H1 (cell line): ENCODE measurements at regions not wholly inside any gene's neighbourhood (a gene's known extent, or its start where the extent isn't known, plus 50 kb on each side); places are given as distances from the start of the nearest gene placed in this dataset.

Experiments
- CTCF ChIA-PET: fragments of 300-600 bp; sonication (Branson Sonifier 250); formaldehyde crosslinking; loops from one replicate; lab custom pipeline; 2021; ENCODE audit not compliant: partially characterized antibody; lab: Charles Lee
- POLR2A ChIA-PET: fragments of 300-600 bp; sonication (Branson Sonifier 250); formaldehyde crosslinking; loops from one replicate; lab custom pipeline; 2021; ENCODE audit warnings: inconsistent platforms; ENCODE audit not compliant: partially characterized antibody; lab: Charles Lee
- DNase-seq, 2 experiments: peaks; one replicate each; pipeline versions ENCODE4 v3.0.0 to v3.0.0-alpha.2; 2010 to 2022; ENCODE audit warnings: low spot score in 2 of 2, low read depth in 1 of 2, mixed read lengths in 1 of 2
- FAIRE-seq: peaks from 2 replicates; lab custom pipeline; 2011; peaks lifted over from hg19 to GRCh38; lab: Jason Lieb, UNC
- H2AFZ ChIP-seq: 2 replicates; pipeline ENCODE4 v1.8.1; 2012; ENCODE audit warnings: low read length, inconsistent platforms
- H2AK5ac ChIP-seq: 2 replicates; pipeline ENCODE4 v1.6.1; 2013; ENCODE audit warnings: low read depth, low read length
- H2BK120ac ChIP-seq: replicated peaks from 2 replicates; pipeline ENCODE3; 2013; ENCODE audit warnings: low read depth, low read length, inconsistent platforms
- H2BK12ac ChIP-seq: 2 replicates; pipeline ENCODE4 v1.6.1; 2013; ENCODE audit warnings: low read depth, low read length
- H2BK15ac ChIP-seq: 2 replicates; pipeline ENCODE4 v1.6.1; 2013; ENCODE audit warnings: low read length
- H2BK20ac ChIP-seq: 2 replicates; pipeline ENCODE4 v1.6.1; 2013; ENCODE audit warnings: low read length
- H2BK5ac ChIP-seq: 2 replicates; pipeline ENCODE4 v1.6.1; 2013; ENCODE audit warnings: low read depth, low read length
- H3K14ac ChIP-seq: 2 replicates; pipeline ENCODE4 v1.6.1; 2013; ENCODE audit warnings: inconsistent platforms; ENCODE audit not compliant: insufficient read length
- H3K18ac ChIP-seq: 2 replicates; pipeline ENCODE4 v1.6.1; 2013; ENCODE audit warnings: low read length; ENCODE audit errors: extremely low read depth
- H3K23ac ChIP-seq: 2 replicates; pipeline ENCODE4 v1.6.1; 2013; ENCODE audit warnings: inconsistent platforms; ENCODE audit not compliant: insufficient read length
- H3K23me2 ChIP-seq: 2 replicates; pipeline ENCODE4 v1.6.1; 2013; ENCODE audit warnings: low read depth, low read length
- H3K27ac ChIP-seq: 2 replicates; pipeline ENCODE4 v1.6.1; 2011; ENCODE audit warnings: low read depth, low read length, inconsistent platforms
- H3K27me3 ChIP-seq, 4 experiments: replicated peaks in 1 of 4; 1 replicate in 1 of 4; 2 replicates in 3 of 4; pipeline versions ENCODE4 v1.6.1 to v1.8.1; 2011 to 2013; ENCODE audit warnings: low read length in 3 of 4, mild to moderate bottlenecking in 3 of 4, inconsistent platforms in 2 of 4, mixed read lengths in 2 of 4, moderate library complexity in 1 of 4; ENCODE audit not compliant: control insufficient read depth in 3 of 4, insufficient read depth in 3 of 4; ENCODE audit errors: extremely low read depth in 1 of 4
- H3K36me3 ChIP-seq, 4 experiments: 2 replicates each; pipeline versions ENCODE4 v1.6.1 to v1.8.1; 2011 to 2013; ENCODE audit warnings: mild to moderate bottlenecking in 4 of 4, low read length in 3 of 4, moderate library complexity in 2 of 4, control low read depth in 1 of 4, inconsistent platforms in 1 of 4; ENCODE audit not compliant: insufficient read depth in 4 of 4, control insufficient read depth in 2 of 4
- H3K4ac ChIP-seq: replicated peaks from 2 replicates; pipeline ENCODE3; 2013; ENCODE audit warnings: low read length, low read depth, mixed read lengths, inconsistent platforms; ENCODE audit not compliant: insufficient read length
- H3K4me1 ChIP-seq, 4 experiments: replicated peaks in 1 of 4; 1 replicate in 1 of 4; 2 replicates in 3 of 4; pipeline versions ENCODE4 v1.6.1 to v1.8.1; 2011 to 2013; ENCODE audit warnings: low read length in 3 of 4, inconsistent platforms in 2 of 4, mixed read lengths in 1 of 4; ENCODE audit not compliant: insufficient read depth in 4 of 4, control insufficient read depth in 3 of 4
- H3K4me2 ChIP-seq, 2 experiments: 2 replicates each; pipeline versions ENCODE4 v1.6.1 to v1.8.1; 2011 to 2013; ENCODE audit warnings: low read depth in 2 of 2, low read length in 2 of 2, control low read depth in 1 of 2, inconsistent platforms in 1 of 2, mild to moderate bottlenecking in 1 of 2; ENCODE audit not compliant: insufficient read depth in 1 of 2
- H3K4me3 ChIP-seq, 4 experiments: fragments of 200-600, 300-600 bp in 1 of 4; sonication (generic), shearing (Covaris generic), sonication (Bioruptor Twin) in 1 of 4; 2 replicates each; pipeline versions ENCODE4 v1.5.1 to v1.8.1; 2011 to 2016; ENCODE audit warnings: low read length in 4 of 4, low read depth in 3 of 4, control low read depth in 2 of 4, inconsistent platforms in 2 of 4, mild to moderate bottlenecking in 2 of 4, mixed read lengths in 1 of 4, moderate library complexity in 1 of 4; ENCODE audit not compliant: insufficient read depth in 2 of 4; ENCODE audit errors: extremely low read depth in 1 of 4
- H3K56ac ChIP-seq: replicated peaks from 2 replicates; pipeline ENCODE3; 2013; ENCODE audit warnings: low read depth, mild to moderate bottlenecking, mixed read lengths, low read length, inconsistent platforms; ENCODE audit not compliant: insufficient read length
- H3K79me1 ChIP-seq: 2 replicates; pipeline ENCODE4 v1.6.1; 2013; ENCODE audit warnings: low read depth, low read length, control low read depth
- H3K79me2 ChIP-seq, 2 experiments: 2 replicates each; pipeline versions ENCODE4 v1.6.1 to v1.8.1; 2012 to 2013; ENCODE audit warnings: low read length in 2 of 2, mild to moderate bottlenecking in 2 of 2, inconsistent platforms in 1 of 2; ENCODE audit not compliant: insufficient read depth in 2 of 2, control insufficient read depth in 1 of 2
- H3K9ac ChIP-seq, 4 experiments: replicated peaks in 1 of 4; 1 replicate in 1 of 4; 2 replicates in 3 of 4; pipeline versions ENCODE4 v1.6.1 to v1.8.1; 2011 to 2013; ENCODE audit warnings: low read depth in 3 of 4, low read length in 3 of 4, control low read depth in 2 of 4, mild to moderate bottlenecking in 2 of 4, moderate library complexity in 2 of 4, inconsistent platforms in 1 of 4; ENCODE audit errors: extremely low read depth in 1 of 4
- H3K9me3 ChIP-seq, 2 experiments: 2 replicates each; pipeline versions ENCODE4 v1.6.1 to v1.8.1; 2012 to 2013; ENCODE audit warnings: mild to moderate bottlenecking in 2 of 2, moderate library complexity in 2 of 2, control low read depth in 1 of 2, inconsistent platforms in 1 of 2, low read depth in 1 of 2, low read length in 1 of 2, mixed read lengths in 1 of 2; ENCODE audit not compliant: insufficient read depth in 2 of 2
- H4K20me1 ChIP-seq, 2 experiments: replicated peaks in 1 of 2; 2 replicates each; pipeline versions ENCODE3 to v1.8.1; 2011 to 2013; ENCODE audit warnings: inconsistent platforms in 2 of 2, low read length in 2 of 2, mild to moderate bottlenecking in 1 of 2; ENCODE audit not compliant: insufficient read depth in 2 of 2, control insufficient read depth in 1 of 2
- H4K5ac ChIP-seq: 2 replicates; pipeline ENCODE4 v1.6.1; 2013; ENCODE audit warnings: low read length, low read depth, mixed read lengths, inconsistent platforms; ENCODE audit not compliant: insufficient read length
- H4K8ac ChIP-seq: 2 replicates; pipeline ENCODE4 v1.8.0; 2013; ENCODE audit warnings: mild to moderate bottlenecking, moderate library complexity, low read length, inconsistent platforms; ENCODE audit not compliant: insufficient read depth; ENCODE audit errors: extremely low read depth
- H4K91ac ChIP-seq: replicated peaks from 2 replicates; pipeline ENCODE3; 2013; ENCODE audit warnings: low read length, mixed read lengths, inconsistent platforms; ENCODE audit not compliant: insufficient read length
- BACH1 ChIP-seq: IDR thresholded peaks from 2 replicates; pipeline ENCODE4 v1.6.1; 2012; ENCODE audit warnings: low read length, improper control_type of control experiment
- CHD1 ChIP-seq: IDR thresholded peaks from 2 replicates; pipeline ENCODE4 v1.6.1; 2012; ENCODE audit warnings: low read depth, low read length, improper control_type of control experiment
- CHD2 ChIP-seq: IDR thresholded peaks from 2 replicates; pipeline ENCODE4 v1.6.1; 2012; ENCODE audit warnings: low read length, improper control_type of control experiment
- CTCF ChIP-seq, 3 experiments: IDR thresholded peaks; 1 replicate in 2 of 3; 2 replicates in 1 of 3; pipeline versions ENCODE4 v1.5.1 to v1.6.1; 2011; ENCODE audit warnings: low read length in 3 of 3, mild to moderate bottlenecking in 3 of 3, inconsistent platforms in 2 of 3, low read depth in 1 of 3, moderate library complexity in 1 of 3; ENCODE audit not compliant: insufficient read depth in 1 of 3; ENCODE audit errors: control extremely low read depth in 1 of 3
- E2F6 ChIP-seq: IDR thresholded peaks from 2 replicates; pipeline ENCODE4 v1.6.1; 2012; ENCODE audit warnings: inconsistent platforms
- EZH2 ChIP-seq: fragments of 200-600 bp; sonication (generic); IDR thresholded peaks from 2 replicates; pipeline ENCODE4 v1.7.1; 2012; ENCODE audit warnings: low read depth, mild to moderate bottlenecking, moderate library complexity, low read length, inconsistent platforms; ENCODE audit not compliant: severe bottlenecking
- JUN ChIP-seq: IDR thresholded peaks from 2 replicates; pipeline ENCODE4 v1.6.1; 2011; ENCODE audit warnings: low read depth, mild to moderate bottlenecking, improper control_type of control experiment, low read length
- POLR2AphosphoS5 ChIP-seq: IDR thresholded peaks from 2 replicates; pipeline ENCODE4 v1.6.1; 2011; ENCODE audit warnings: low read depth, low read length
- RNF2 ChIP-seq: fragments of 200-900, 300-1000 bp; sonication (generic); IDR thresholded peaks from 2 replicates; pipeline ENCODE4 v1.7.1; 2016; ENCODE audit warnings: borderline replicate concordance, low read depth, mild to moderate bottlenecking, antibody characterized with exemption, low read length; ENCODE audit not compliant: poor library complexity, severe bottlenecking; ENCODE audit errors: missing control alignments
- SUZ12 ChIP-seq: fragments of 200-600 bp; sonication (generic); IDR thresholded peaks from 2 replicates; pipeline ENCODE4 v1.6.1; 2012; ENCODE audit warnings: mild to moderate bottlenecking, inconsistent platforms, low read length, moderate library complexity, mixed read lengths
- TAF1 ChIP-seq: IDR thresholded peaks from 2 replicates; pipeline ENCODE4 v1.6.1; 2011; ENCODE audit warnings: mild to moderate bottlenecking, low read depth, low read length
- TAF7 ChIP-seq: optimal IDR thresholded peaks from 2 replicates; pipeline ENCODE3; 2011; ENCODE audit warnings: low read depth, mild to moderate bottlenecking, inconsistent platforms, low read length, moderate library complexity, borderline replicate concordance
- WGBS, 2 experiments: shearing (Covaris generic) in 1 of 2; methylation state at CpG; one replicate each; pipeline versions ENCODE4 v1.1.6 to v1.1.7; 2013 to 2015; ENCODE audit warnings: low lambda C conversion rate in 2 of 2, mixed read lengths in 2 of 2, inconsistent platforms in 1 of 2, low coverage in 1 of 2, missing lambda C conversion rate in 1 of 2; ENCODE audit not compliant: insufficient replicate concordance in 2 of 2, insufficient coverage in 1 of 2, insufficient read length in 1 of 2; ENCODE audit errors: extremely low coverage in 1 of 2, missing lambda C conversion rate in 1 of 2; 5-methylcytosine and 5-hydroxymethylcytosine counted together

DNA sequence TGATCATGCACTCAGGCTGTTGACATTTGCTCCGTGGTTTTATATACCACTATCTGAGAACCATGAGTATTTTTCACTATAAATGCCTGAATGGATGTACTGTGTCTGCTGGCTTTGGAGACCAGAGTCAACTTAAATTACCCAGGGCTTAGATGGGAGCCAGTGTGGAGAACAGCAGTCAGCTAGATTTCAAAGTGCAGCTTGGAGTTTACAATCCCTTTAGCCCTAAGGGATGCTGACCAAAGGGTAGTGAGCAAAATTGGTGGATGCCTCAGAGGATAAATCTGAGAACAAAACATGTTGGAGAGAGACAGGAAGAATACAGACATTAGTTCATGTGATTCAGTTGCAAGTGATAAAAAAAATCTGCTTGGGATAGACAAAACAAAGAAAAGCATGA is 327.5 kb downstream of the C11orf87 start:
- H4K8ac ChIP-seq, result no peak overlapping the region
- no peak overlapping the region for H3K4me3 ChIP-seq
- no peaks in the 10 kb centered on the region for H3K79me1 ChIP-seq
- H2AK5ac ChIP-seq, result no peak overlapping the region
- DNase-seq, result no peak
- H4K91ac ChIP-seq, result no peak overlapping the region
- no peaks in the 10 kb centered on the region for H3K23me2 ChIP-seq
- CTCF ChIA-PET, result interaction anchor here (1.0 kb wide), 1 partner anchor 11 kb away, joined by 3 read pairs; no protein-coding TSS in a partner anchor
- no peak overlapping the region for H2BK20ac ChIP-seq
- no peak overlapping the region for H2AFZ ChIP-seq
- no peaks in the 10 kb centered on the region for H3K36me3 ChIP-seq
- H3K4me2 ChIP-seq, result no peak overlapping the region
- H2BK12ac ChIP-seq, result no peak overlapping the region
- POLR2A ChIA-PET, result no interaction called here
- no peak overlapping the region for H3K18ac ChIP-seq
- H3K27ac ChIP-seq, result no peak overlapping the region
- H3K9me3 ChIP-seq, result no peaks in the 10 kb centered on the region
- H3K14ac ChIP-seq, result no peak overlapping the region
- no peak overlapping the region for H3K56ac ChIP-seq
- FAIRE-seq, result no peak
- H2BK120ac ChIP-seq, result no peak overlapping the region
- H3K79me2 ChIP-seq, result no peaks in the 10 kb centered on the region
- no peaks in the 10 kb centered on the region for H3K4me1 ChIP-seq
- 90% methylated on average over 1 of the region's 1 CpG; no CpG with 5 or more reads in 1 of the 2 experiments for WGBS, 2 experiments
- H3K4ac ChIP-seq, result no peak overlapping the region
- H2BK5ac ChIP-seq, result no peak overlapping the region
- H3K27me3 ChIP-seq, result peaks cover 0 to 1% (median 0%) of the 10 kb centered on the region in 4 experiments; a peak in 1 of 7 replicates
- H4K5ac ChIP-seq, result no peak overlapping the region
- H4K20me1 ChIP-seq, result no peaks in the 10 kb centered on the region
- H3K9ac ChIP-seq, result no peak overlapping the region
- H2BK15ac ChIP-seq, result no peak overlapping the region
- no peak overlapping the region for H3K23ac ChIP-seq
- no peak for TF ChIP-seq CHD1
- TF ChIP-seq CHD2, result no peak
- TF ChIP-seq BACH1, result no peak
- TF ChIP-seq TAF7, result no peak
- no peak for TF ChIP-seq JUN
- no peak for TF ChIP-seq CTCF (IDR thresholded peaks at IDR 0.05; ENCODE audit: control extremely low read depth in 1 of 3, insufficient read depth in 1 of 3, low read depth in 1 of 3, low read length in 3 of 3)
- no peak for TF ChIP-seq POLR2AphosphoS5
- TF ChIP-seq TAF1, result no peak
- no peak for TF ChIP-seq SUZ12
- TF ChIP-seq E2F6, result no peak
- no peak for TF ChIP-seq EZH2
- TF ChIP-seq RNF2, result no peak
